ENCODE measurements at regions not wholly inside any gene's neighbourhood (a gene's known extent, or its start where the extent isn't known, plus 50 kb on each side); places are given as distances from the start of the nearest gene placed in this dataset.

DNA sequence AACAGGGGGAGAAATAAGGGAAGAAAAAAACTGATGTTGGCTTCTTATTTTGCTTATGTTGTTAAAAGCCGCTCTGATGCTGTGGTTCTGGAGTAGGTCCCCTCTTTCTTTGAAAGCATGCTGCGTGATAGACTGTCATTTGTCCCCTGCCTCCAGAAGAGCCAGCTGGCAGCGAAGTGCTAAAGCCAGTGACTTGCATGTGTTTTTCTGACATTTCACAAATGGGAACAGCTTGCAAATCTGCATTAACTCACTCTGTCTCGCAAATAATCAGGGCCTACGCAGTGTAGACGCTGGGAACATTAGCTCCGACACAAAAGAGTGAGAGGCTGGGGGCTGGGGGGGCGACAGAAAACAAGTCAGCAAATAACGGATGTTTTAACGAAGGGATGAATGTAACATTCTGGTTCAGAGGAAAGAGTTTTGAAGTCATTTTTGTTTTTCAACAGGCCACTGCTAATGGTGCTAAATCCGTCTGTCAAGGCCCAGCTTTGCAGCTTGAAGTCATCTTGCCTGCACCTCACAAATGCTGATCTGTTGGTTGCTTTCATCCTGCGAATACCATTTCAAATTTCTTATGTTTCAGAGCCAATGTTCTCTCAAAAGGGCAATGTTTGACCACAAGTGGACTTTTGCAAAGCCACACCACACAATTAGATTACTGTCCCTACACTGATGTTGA is 68.8 kb upstream of the PIK3C3 start:
- TF ChIP-seq, protein P1, sequence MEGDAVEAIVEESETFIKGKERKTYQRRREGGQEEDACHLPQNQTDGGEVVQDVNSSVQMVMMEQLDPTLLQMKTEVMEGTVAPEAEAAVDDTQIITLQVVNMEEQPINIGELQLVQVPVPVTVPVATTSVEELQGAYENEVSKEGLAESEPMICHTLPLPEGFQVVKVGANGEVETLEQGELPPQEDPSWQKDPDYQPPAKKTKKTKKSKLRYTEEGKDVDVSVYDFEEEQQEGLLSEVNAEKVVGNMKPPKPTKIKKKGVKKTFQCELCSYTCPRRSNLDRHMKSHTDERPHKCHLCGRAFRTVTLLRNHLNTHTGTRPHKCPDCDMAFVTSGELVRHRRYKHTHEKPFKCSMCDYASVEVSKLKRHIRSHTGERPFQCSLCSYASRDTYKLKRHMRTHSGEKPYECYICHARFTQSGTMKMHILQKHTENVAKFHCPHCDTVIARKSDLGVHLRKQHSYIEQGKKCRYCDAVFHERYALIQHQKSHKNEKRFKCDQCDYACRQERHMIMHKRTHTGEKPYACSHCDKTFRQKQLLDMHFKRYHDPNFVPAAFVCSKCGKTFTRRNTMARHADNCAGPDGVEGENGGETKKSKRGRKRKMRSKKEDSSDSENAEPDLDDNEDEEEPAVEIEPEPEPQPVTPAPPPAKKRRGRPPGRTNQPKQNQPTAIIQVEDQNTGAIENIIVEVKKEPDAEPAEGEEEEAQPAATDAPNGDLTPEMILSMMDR (IDR thresholded peaks at IDR 0.05; ENCODE audit: insufficient read depth in 1 of 2, low read depth in 1 of 2, low read length in 1 of 2, severe bottlenecking in 1 of 2, unreplicated experiment in 1 of 2), result no peak
- Mint-ChIP-seq H3K36me3 (ENCODE audit: insufficient read depth, unreplicated experiment) (no peaks in the 10 kb centered on the region), H3K4me1 (ENCODE audit: low read depth, unreplicated experiment) (no peaks in the 10 kb centered on the region), H3K9me3 (ENCODE audit: unreplicated experiment) (no peaks in the 10 kb centered on the region), H3K27me3 (ENCODE audit: insufficient read depth, unreplicated experiment) (no peaks in the 10 kb centered on the region), H3K27ac (ENCODE audit: unreplicated experiment) (no peak overlapping the region), H3K4me3 (ENCODE audit: unreplicated experiment) (no peak overlapping the region)
- Histone ChIP-seq H3K36me3 (ENCODE audit: control insufficient read depth, insufficient read depth, low read length) (no peaks in the 10 kb centered on the region), H3K4me1 (no peaks in the 10 kb centered on the region), H3K9me3 (no peaks in the 10 kb centered on the region), H3K27me3 (replicated peaks; ENCODE audit: control insufficient read depth, insufficient read depth, low read length) (no peaks in the 10 kb centered on the region), H3K4me3 (ENCODE audit: low read depth, low read length) (no peak overlapping the region)
- POLR2A ChIA-PET, result no interaction called here
- intact Hi-C loops (cut with micrococcal nuclease; ENCODE audit: unreplicated experiment), result no loop called here
- BruUV-seq (replicated peaks), result no TSS peak
- no peak for DNase-seq
- CTCF ChIA-PET, result no interaction called here

DNA sequence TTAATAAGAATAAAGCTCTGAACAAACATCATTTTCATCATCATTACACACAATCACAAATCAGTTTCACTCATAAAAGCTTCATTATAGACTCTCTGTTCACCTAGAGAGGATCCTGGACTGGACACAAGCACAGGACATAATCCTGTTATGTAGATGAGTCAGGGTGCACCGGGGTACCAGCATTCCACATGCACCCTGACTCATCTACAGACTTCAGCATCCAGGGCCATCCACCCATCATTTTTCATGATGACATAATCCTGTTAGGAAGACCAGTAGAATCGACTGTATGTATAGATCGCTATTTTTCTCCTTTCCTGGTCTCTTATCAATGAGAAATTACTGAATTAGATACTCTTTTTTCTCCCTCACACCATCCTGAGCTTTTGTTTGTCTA is 73.7 kb upstream of the PIK3C3 start:
- no peaks in the 10 kb centered on the region for H3K4me1 Mint-ChIP-seq (ENCODE audit: low read depth, unreplicated experiment)
- H3K4me1 ChIP-seq, result no peaks in the 10 kb centered on the region
- H3K36me3 Mint-ChIP-seq (ENCODE audit: insufficient read depth, unreplicated experiment), result no peaks in the 10 kb centered on the region
- no peak for DNase-seq
- H3K36me3 ChIP-seq (ENCODE audit: control insufficient read depth, insufficient read depth, low read length), result no peaks in the 10 kb centered on the region
- H3K27me3 ChIP-seq (replicated peaks; ENCODE audit: control insufficient read depth, insufficient read depth, low read length), result no peaks in the 10 kb centered on the region
- TF ChIP-seq, protein P1 (IDR thresholded peaks at IDR 0.05; ENCODE audit: insufficient read depth in 1 of 2, low read depth in 1 of 2, low read length in 1 of 2, severe bottlenecking in 1 of 2, unreplicated experiment in 1 of 2), result no peak
- BruUV-seq (replicated peaks), result no TSS peak
- H3K4me3 Mint-ChIP-seq (ENCODE audit: unreplicated experiment), result no peak overlapping the region
- H3K27ac Mint-ChIP-seq (ENCODE audit: unreplicated experiment), result no peak overlapping the region
- H3K4me3 ChIP-seq (ENCODE audit: low read depth, low read length), result no peak overlapping the region
- intact Hi-C loops (cut with micrococcal nuclease; ENCODE audit: unreplicated experiment), result no loop called here
- ChIA-PET POLR2A (no interaction called here), CTCF (no interaction called here)
- H3K9me3 Mint-ChIP-seq (ENCODE audit: unreplicated experiment), result no peaks in the 10 kb centered on the region
- peaks cover 2% of the 10 kb centered on the region for H3K27me3 Mint-ChIP-seq (ENCODE audit: insufficient read depth, unreplicated experiment)
- H3K9me3 ChIP-seq, result no peaks in the 10 kb centered on the region

DNA sequence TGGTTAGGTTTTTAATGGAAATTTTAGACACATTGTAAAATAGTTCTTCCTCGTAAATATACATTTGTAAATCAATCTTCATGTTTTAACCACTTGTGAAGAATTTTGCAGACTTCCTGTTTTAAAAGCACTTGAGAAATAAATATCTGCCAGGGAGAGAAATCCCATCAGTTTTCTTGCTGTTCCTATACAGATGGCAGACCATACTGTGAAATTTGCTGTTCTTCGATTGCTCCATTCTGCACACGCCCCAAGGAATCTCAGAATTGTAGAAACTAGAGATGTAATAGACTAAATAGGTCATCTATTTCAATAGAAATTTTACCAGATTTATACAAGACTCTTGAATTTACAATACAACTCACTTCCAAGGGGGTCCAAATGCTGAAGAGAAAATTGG is 75.8 kb upstream of the PIK3C3 start:
- no peak for DNase-seq
- Histone ChIP-seq H3K4me3 (ENCODE audit: low read depth, low read length) (no peak overlapping the region), H3K4me1 (no peaks in the 10 kb centered on the region), H3K36me3 (ENCODE audit: control insufficient read depth, insufficient read depth, low read length) (no peaks in the 10 kb centered on the region), H3K27me3 (replicated peaks; ENCODE audit: control insufficient read depth, insufficient read depth, low read length) (no peaks in the 10 kb centered on the region), H3K9me3 (no peaks in the 10 kb centered on the region)
- ChIA-PET POLR2A (no interaction called here), CTCF (no interaction called here)
- no TSS peak for BruUV-seq (replicated peaks)
- Mint-ChIP-seq H3K36me3 (ENCODE audit: insufficient read depth, unreplicated experiment) (no peaks in the 10 kb centered on the region), H3K4me3 (ENCODE audit: unreplicated experiment) (no peak overlapping the region), H3K27ac (ENCODE audit: unreplicated experiment) (no peak overlapping the region), H3K9me3 (ENCODE audit: unreplicated experiment) (no peaks in the 10 kb centered on the region), H3K4me1 (ENCODE audit: low read depth, unreplicated experiment) (no peaks in the 10 kb centered on the region), H3K27me3 (ENCODE audit: insufficient read depth, unreplicated experiment) (peaks cover 2% of the 10 kb centered on the region)
- TF ChIP-seq, protein P1 (IDR thresholded peaks at IDR 0.05; ENCODE audit: insufficient read depth in 1 of 2, low read depth in 1 of 2, low read length in 1 of 2, severe bottlenecking in 1 of 2, unreplicated experiment in 1 of 2), result no peak
- intact Hi-C loops (cut with micrococcal nuclease; ENCODE audit: unreplicated experiment), result no loop called here

Data from Caco-2 (cell line).